SH-SY5Y (cell line): ENCODE measurements at regions not wholly inside any gene's neighbourhood (a gene's known extent, or its start where the extent isn't known, plus 50 kb on each side); places are given as distances from the start of the nearest gene placed in this dataset.

Experiments used
- GATA2 ChIP-seq: IDR thresholded peaks from 2 replicates; pipeline ENCODE4 v1.6.1; 2011; ENCODE audit warnings: mild to moderate bottlenecking, low read depth, low read length
- GATA3 ChIP-seq: IDR thresholded peaks from 2 replicates; pipeline ENCODE4 v1.6.1; 2011; ENCODE audit warnings: low read depth, mild to moderate bottlenecking, low read length, moderate library complexity

DNA sequence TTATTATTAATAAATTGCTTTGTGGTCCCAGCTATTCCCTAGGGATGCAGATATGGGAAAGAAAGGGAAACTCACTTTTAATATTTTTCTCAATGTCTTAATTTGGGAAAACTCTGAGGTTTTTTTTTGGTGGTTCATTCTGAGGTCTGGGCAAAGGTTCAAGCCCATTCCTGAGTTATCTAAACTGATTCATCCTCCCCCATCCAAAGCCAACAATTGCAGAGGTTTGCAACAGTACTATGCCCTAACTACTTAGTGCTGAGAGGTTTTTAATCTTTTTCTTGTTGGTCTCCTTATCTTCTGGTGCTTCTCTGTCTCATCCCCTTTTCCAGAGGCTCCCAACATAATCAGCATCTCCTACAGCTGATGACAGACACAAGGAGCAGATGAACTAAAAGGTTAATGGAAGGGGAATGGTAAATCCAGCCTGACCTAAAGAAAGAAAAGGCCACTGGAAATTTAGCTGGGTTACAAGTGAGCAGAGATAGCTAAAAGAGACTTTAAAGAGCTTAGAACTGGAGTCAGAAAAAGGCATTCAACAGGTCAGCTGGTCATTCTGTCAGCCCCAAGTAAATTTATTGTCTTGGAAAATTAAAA, 390.4 kb downstream of the TGFB2 start:
- TF ChIP-seq GATA2 = no peak
- TF ChIP-seq GATA3 = no peak
